H1 (cell line): ENCODE measurements at regions not wholly inside any gene's neighbourhood (a gene's known extent, or its start where the extent isn't known, plus 50 kb on each side); places are given as distances from the start of the nearest gene placed in this dataset.

Experiments used
- CTCF ChIA-PET: fragments of 300-600 bp; sonication (Branson Sonifier 250); formaldehyde crosslinking; loops from one replicate; lab custom pipeline; 2021; ENCODE audit not compliant: partially characterized antibody; lab: Charles Lee
- POLR2A ChIA-PET: fragments of 300-600 bp; sonication (Branson Sonifier 250); formaldehyde crosslinking; loops from one replicate; lab custom pipeline; 2021; ENCODE audit warnings: inconsistent platforms; ENCODE audit not compliant: partially characterized antibody; lab: Charles Lee
- DNase-seq, 2 experiments: peaks; one replicate each; pipeline versions ENCODE4 v3.0.0 to v3.0.0-alpha.2; 2010 to 2022; ENCODE audit warnings: low spot score in 2 of 2, low read depth in 1 of 2, mixed read lengths in 1 of 2
- FAIRE-seq: peaks from 2 replicates; lab custom pipeline; 2011; peaks lifted over from hg19 to GRCh38; lab: Jason Lieb, UNC
- H2AFZ ChIP-seq: 2 replicates; pipeline ENCODE4 v1.8.1; 2012; ENCODE audit warnings: low read length, inconsistent platforms
- H2AK5ac ChIP-seq: 2 replicates; pipeline ENCODE4 v1.6.1; 2013; ENCODE audit warnings: low read depth, low read length
- H2BK120ac ChIP-seq: replicated peaks from 2 replicates; pipeline ENCODE3; 2013; ENCODE audit warnings: low read depth, low read length, inconsistent platforms
- H2BK12ac ChIP-seq: 2 replicates; pipeline ENCODE4 v1.6.1; 2013; ENCODE audit warnings: low read depth, low read length
- H2BK15ac ChIP-seq: 2 replicates; pipeline ENCODE4 v1.6.1; 2013; ENCODE audit warnings: low read length
- H2BK20ac ChIP-seq: 2 replicates; pipeline ENCODE4 v1.6.1; 2013; ENCODE audit warnings: low read length
- H2BK5ac ChIP-seq: 2 replicates; pipeline ENCODE4 v1.6.1; 2013; ENCODE audit warnings: low read depth, low read length
- H3K14ac ChIP-seq: 2 replicates; pipeline ENCODE4 v1.6.1; 2013; ENCODE audit warnings: inconsistent platforms; ENCODE audit not compliant: insufficient read length
- H3K18ac ChIP-seq: 2 replicates; pipeline ENCODE4 v1.6.1; 2013; ENCODE audit warnings: low read length; ENCODE audit errors: extremely low read depth
- H3K23ac ChIP-seq: 2 replicates; pipeline ENCODE4 v1.6.1; 2013; ENCODE audit warnings: inconsistent platforms; ENCODE audit not compliant: insufficient read length
- H3K23me2 ChIP-seq: 2 replicates; pipeline ENCODE4 v1.6.1; 2013; ENCODE audit warnings: low read depth, low read length
- H3K27ac ChIP-seq: 2 replicates; pipeline ENCODE4 v1.6.1; 2011; ENCODE audit warnings: low read depth, low read length, inconsistent platforms
- H3K27me3 ChIP-seq, 4 experiments: replicated peaks in 1 of 4; 1 replicate in 1 of 4; 2 replicates in 3 of 4; pipeline versions ENCODE4 v1.6.1 to v1.8.1; 2011 to 2013; ENCODE audit warnings: low read length in 3 of 4, mild to moderate bottlenecking in 3 of 4, inconsistent platforms in 2 of 4, mixed read lengths in 2 of 4, moderate library complexity in 1 of 4; ENCODE audit not compliant: control insufficient read depth in 3 of 4, insufficient read depth in 3 of 4; ENCODE audit errors: extremely low read depth in 1 of 4
- H3K36me3 ChIP-seq, 4 experiments: 2 replicates each; pipeline versions ENCODE4 v1.6.1 to v1.8.1; 2011 to 2013; ENCODE audit warnings: mild to moderate bottlenecking in 4 of 4, low read length in 3 of 4, moderate library complexity in 2 of 4, control low read depth in 1 of 4, inconsistent platforms in 1 of 4; ENCODE audit not compliant: insufficient read depth in 4 of 4, control insufficient read depth in 2 of 4
- H3K4ac ChIP-seq: replicated peaks from 2 replicates; pipeline ENCODE3; 2013; ENCODE audit warnings: low read length, low read depth, mixed read lengths, inconsistent platforms; ENCODE audit not compliant: insufficient read length
- H3K4me1 ChIP-seq, 4 experiments: replicated peaks in 1 of 4; 1 replicate in 1 of 4; 2 replicates in 3 of 4; pipeline versions ENCODE4 v1.6.1 to v1.8.1; 2011 to 2013; ENCODE audit warnings: low read length in 3 of 4, inconsistent platforms in 2 of 4, mixed read lengths in 1 of 4; ENCODE audit not compliant: insufficient read depth in 4 of 4, control insufficient read depth in 3 of 4
- H3K4me2 ChIP-seq, 2 experiments: 2 replicates each; pipeline versions ENCODE4 v1.6.1 to v1.8.1; 2011 to 2013; ENCODE audit warnings: low read depth in 2 of 2, low read length in 2 of 2, control low read depth in 1 of 2, inconsistent platforms in 1 of 2, mild to moderate bottlenecking in 1 of 2; ENCODE audit not compliant: insufficient read depth in 1 of 2
- H3K4me3 ChIP-seq, 4 experiments: fragments of 200-600, 300-600 bp in 1 of 4; sonication (generic), shearing (Covaris generic), sonication (Bioruptor Twin) in 1 of 4; 2 replicates each; pipeline versions ENCODE4 v1.5.1 to v1.8.1; 2011 to 2016; ENCODE audit warnings: low read length in 4 of 4, low read depth in 3 of 4, control low read depth in 2 of 4, inconsistent platforms in 2 of 4, mild to moderate bottlenecking in 2 of 4, mixed read lengths in 1 of 4, moderate library complexity in 1 of 4; ENCODE audit not compliant: insufficient read depth in 2 of 4; ENCODE audit errors: extremely low read depth in 1 of 4
- H3K56ac ChIP-seq: replicated peaks from 2 replicates; pipeline ENCODE3; 2013; ENCODE audit warnings: low read depth, mild to moderate bottlenecking, mixed read lengths, low read length, inconsistent platforms; ENCODE audit not compliant: insufficient read length
- H3K79me1 ChIP-seq: 2 replicates; pipeline ENCODE4 v1.6.1; 2013; ENCODE audit warnings: low read depth, low read length, control low read depth
- H3K79me2 ChIP-seq, 2 experiments: 2 replicates each; pipeline versions ENCODE4 v1.6.1 to v1.8.1; 2012 to 2013; ENCODE audit warnings: low read length in 2 of 2, mild to moderate bottlenecking in 2 of 2, inconsistent platforms in 1 of 2; ENCODE audit not compliant: insufficient read depth in 2 of 2, control insufficient read depth in 1 of 2
- H3K9ac ChIP-seq, 4 experiments: replicated peaks in 1 of 4; 1 replicate in 1 of 4; 2 replicates in 3 of 4; pipeline versions ENCODE4 v1.6.1 to v1.8.1; 2011 to 2013; ENCODE audit warnings: low read depth in 3 of 4, low read length in 3 of 4, control low read depth in 2 of 4, mild to moderate bottlenecking in 2 of 4, moderate library complexity in 2 of 4, inconsistent platforms in 1 of 4; ENCODE audit errors: extremely low read depth in 1 of 4
- H3K9me3 ChIP-seq, 2 experiments: 2 replicates each; pipeline versions ENCODE4 v1.6.1 to v1.8.1; 2012 to 2013; ENCODE audit warnings: mild to moderate bottlenecking in 2 of 2, moderate library complexity in 2 of 2, control low read depth in 1 of 2, inconsistent platforms in 1 of 2, low read depth in 1 of 2, low read length in 1 of 2, mixed read lengths in 1 of 2; ENCODE audit not compliant: insufficient read depth in 2 of 2
- H4K20me1 ChIP-seq, 2 experiments: replicated peaks in 1 of 2; 2 replicates each; pipeline versions ENCODE3 to v1.8.1; 2011 to 2013; ENCODE audit warnings: inconsistent platforms in 2 of 2, low read length in 2 of 2, mild to moderate bottlenecking in 1 of 2; ENCODE audit not compliant: insufficient read depth in 2 of 2, control insufficient read depth in 1 of 2
- H4K5ac ChIP-seq: 2 replicates; pipeline ENCODE4 v1.6.1; 2013; ENCODE audit warnings: low read length, low read depth, mixed read lengths, inconsistent platforms; ENCODE audit not compliant: insufficient read length
- H4K8ac ChIP-seq: 2 replicates; pipeline ENCODE4 v1.8.0; 2013; ENCODE audit warnings: mild to moderate bottlenecking, moderate library complexity, low read length, inconsistent platforms; ENCODE audit not compliant: insufficient read depth; ENCODE audit errors: extremely low read depth
- H4K91ac ChIP-seq: replicated peaks from 2 replicates; pipeline ENCODE3; 2013; ENCODE audit warnings: low read length, mixed read lengths, inconsistent platforms; ENCODE audit not compliant: insufficient read length
- BACH1 ChIP-seq: IDR thresholded peaks from 2 replicates; pipeline ENCODE4 v1.6.1; 2012; ENCODE audit warnings: low read length, improper control_type of control experiment
- CHD2 ChIP-seq: IDR thresholded peaks from 2 replicates; pipeline ENCODE4 v1.6.1; 2012; ENCODE audit warnings: low read length, improper control_type of control experiment
- JUN ChIP-seq: IDR thresholded peaks from 2 replicates; pipeline ENCODE4 v1.6.1; 2011; ENCODE audit warnings: low read depth, mild to moderate bottlenecking, improper control_type of control experiment, low read length
- MAFK ChIP-seq: IDR thresholded peaks from 2 replicates; pipeline ENCODE4 v1.6.1; 2012; ENCODE audit warnings: low read depth, mild to moderate bottlenecking, improper control_type of control experiment, low read length
- NRF1 ChIP-seq: IDR thresholded peaks from 2 replicates; pipeline ENCODE4 v1.6.1; 2011; ENCODE audit warnings: mild to moderate bottlenecking, low read depth, low read length, improper control_type of control experiment
- WGBS, 2 experiments: shearing (Covaris generic) in 1 of 2; methylation state at CpG; one replicate each; pipeline versions ENCODE4 v1.1.6 to v1.1.7; 2013 to 2015; ENCODE audit warnings: low lambda C conversion rate in 2 of 2, mixed read lengths in 2 of 2, inconsistent platforms in 1 of 2, low coverage in 1 of 2, missing lambda C conversion rate in 1 of 2; ENCODE audit not compliant: insufficient replicate concordance in 2 of 2, insufficient coverage in 1 of 2, insufficient read length in 1 of 2; ENCODE audit errors: extremely low coverage in 1 of 2, missing lambda C conversion rate in 1 of 2; 5-methylcytosine and 5-hydroxymethylcytosine counted together

DNA sequence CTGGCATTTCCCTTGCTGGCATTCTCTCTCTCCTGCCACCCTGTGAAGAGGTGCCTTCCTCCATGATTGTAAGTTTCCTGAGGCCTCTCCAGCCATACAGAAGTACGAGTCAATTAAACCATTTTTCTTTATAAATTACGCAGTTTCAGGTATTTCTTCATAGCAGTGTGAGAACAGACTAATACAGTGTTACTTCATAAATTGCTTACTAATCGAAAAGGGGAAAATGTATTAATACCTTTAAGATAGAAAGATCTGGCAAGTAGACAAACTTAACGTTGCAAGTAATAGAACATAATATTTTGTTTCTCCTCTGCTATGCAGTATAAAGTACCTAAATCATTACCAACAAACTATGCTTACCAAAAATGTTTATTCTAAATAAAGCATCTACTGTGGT is 178.3 kb upstream of the LAMA2 start:
- Histone ChIP-seq H3K18ac (no peak overlapping the region), H2AK5ac (no peak overlapping the region), H2BK20ac (no peak overlapping the region), H2BK5ac (no peak overlapping the region), H4K8ac (no peak overlapping the region), H3K14ac (no peak overlapping the region), H4K20me1 (no peaks in the 10 kb centered on the region), H3K9ac (no peak overlapping the region), H3K23ac (no peak overlapping the region), H3K4me2 (no peak overlapping the region), H3K23me2 (no peaks in the 10 kb centered on the region), H3K9me3 (no peaks in the 10 kb centered on the region; a peak in 1 of 4 replicates), H4K91ac (no peak overlapping the region), H3K27me3 (peaks cover 0 to 1% (median 0%) of the 10 kb centered on the region in 4 experiments; a peak in 1 of 7 replicates), H2BK12ac (no peak overlapping the region), H3K56ac (no peak overlapping the region), H3K4me3 (no peak overlapping the region), H3K4me1 (no peaks in the 10 kb centered on the region), H2BK120ac (no peak overlapping the region), H4K5ac (no peak overlapping the region), H3K4ac (no peak overlapping the region), H2BK15ac (no peak overlapping the region), H2AFZ (no peak overlapping the region), H3K27ac (no peak overlapping the region), H3K79me1 (no peaks in the 10 kb centered on the region), H3K36me3 (no peaks in the 10 kb centered on the region), H3K79me2 (no peaks in the 10 kb centered on the region)
- TF ChIP-seq BACH1 (no peak), CHD2 (no peak), NRF1 (no peak), JUN (no peak), MAFK (peak; percentile 20; the same call in 1 of the 2 replicates)
- DNase-seq (no peak), FAIRE-seq (no peak)
- POLR2A ChIA-PET, result no interaction called here
- 85% methylated on average over 4 of the region's 4 CpGs; no CpG with 5 or more reads in 1 of the 2 experiments for WGBS, 2 experiments
- CTCF ChIA-PET, result no interaction called here
